Stimulated activated CD4-positive, alpha-beta T cell treated with anti-CD3 and anti-CD28 coated beads, TNF-alpha, amount 100 ng/mL, for 1 hour (primary cell): ENCODE measurements at regions not wholly inside any gene's neighbourhood (a gene's known extent, or its start where the extent isn't known, plus 50 kb on each side); places are given as distances from the start of the nearest gene placed in this dataset.
A peak's percentile ranks its signal among the peaks of the same experiment; 100 is the strongest.

Experiments used
- DNase-seq, 3 donors: peaks; one replicate each; pipeline ENCODE4 v3.0.0-alpha.2; 2020; ENCODE audit warnings: low read depth in 3 of 3, low spot score in 1 of 3

DNA sequence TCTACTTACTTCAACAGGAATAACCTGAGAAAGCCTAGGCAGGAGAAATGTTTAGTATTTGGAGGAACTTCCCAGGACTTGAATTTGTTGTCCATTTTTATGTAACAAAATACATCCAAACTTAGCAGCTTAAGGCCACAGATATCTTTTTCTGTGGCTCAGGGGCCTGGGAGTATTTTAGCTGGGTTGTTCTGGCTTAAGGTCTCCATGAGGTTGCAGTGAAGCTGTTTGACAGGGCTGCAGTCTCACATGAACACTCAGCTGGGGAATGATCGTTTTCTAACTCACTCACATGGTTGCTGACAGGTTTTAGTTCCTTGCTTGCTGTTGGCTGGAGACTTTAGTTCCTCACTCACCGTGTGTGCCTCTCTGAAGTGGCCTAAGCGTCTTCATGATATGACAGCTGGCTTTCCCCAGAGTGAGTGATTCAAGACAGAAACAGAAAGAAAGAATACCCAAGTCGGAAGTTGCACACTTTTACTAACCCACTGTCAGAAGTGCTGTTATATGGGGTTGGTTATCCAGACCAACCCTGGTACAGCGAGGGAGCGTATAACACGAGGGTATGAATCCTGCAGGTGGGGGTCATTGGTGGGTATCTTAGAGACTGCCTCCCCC lies 229.7 kb upstream of the TBL1XR1 start:
- peak in 1 of 3 donors; percentile 8 for DNase-seq

DNA sequence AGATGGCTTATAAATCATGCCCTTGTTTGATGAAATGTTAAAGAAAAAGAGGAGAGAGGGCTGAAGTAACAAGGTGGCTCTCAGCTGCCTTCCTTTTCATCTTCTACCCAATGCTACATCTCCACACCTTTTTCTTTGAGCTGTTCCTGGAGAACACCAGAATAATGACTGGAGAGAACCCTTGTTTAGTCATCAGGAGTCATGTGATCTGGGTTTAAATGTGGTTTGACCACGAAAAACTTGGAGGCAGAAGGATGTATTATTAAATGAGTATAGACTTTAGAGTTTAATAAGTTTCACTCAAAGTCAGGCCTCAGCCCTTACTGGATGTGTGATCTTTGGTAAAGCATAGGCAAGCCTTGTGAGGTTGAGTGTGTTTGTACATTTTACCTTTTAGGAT lies 230.3 kb upstream of the TBL1XR1 start:
- DNase-seq: no peak

DNA sequence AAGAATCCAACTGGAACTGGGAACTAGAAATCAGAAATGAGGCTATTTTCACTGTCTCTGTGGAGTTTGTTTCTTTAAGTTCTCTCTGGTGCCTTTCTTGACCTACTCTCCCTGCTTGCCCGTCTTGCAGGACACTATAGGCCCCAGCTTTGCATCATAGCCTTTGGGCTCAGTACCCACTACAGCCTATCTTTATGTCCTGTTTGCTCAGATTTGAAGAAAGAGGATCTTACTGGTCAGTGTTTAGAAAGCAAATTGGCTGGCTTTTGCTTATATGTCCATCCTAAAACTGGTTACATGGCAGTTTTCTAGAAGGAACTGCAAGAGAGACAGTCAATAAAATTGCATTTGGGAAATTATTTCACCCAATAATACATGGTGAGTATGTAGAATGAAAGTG lies 231.8 kb upstream of the TBL1XR1 start:
- DNase-seq: no peak

DNA sequence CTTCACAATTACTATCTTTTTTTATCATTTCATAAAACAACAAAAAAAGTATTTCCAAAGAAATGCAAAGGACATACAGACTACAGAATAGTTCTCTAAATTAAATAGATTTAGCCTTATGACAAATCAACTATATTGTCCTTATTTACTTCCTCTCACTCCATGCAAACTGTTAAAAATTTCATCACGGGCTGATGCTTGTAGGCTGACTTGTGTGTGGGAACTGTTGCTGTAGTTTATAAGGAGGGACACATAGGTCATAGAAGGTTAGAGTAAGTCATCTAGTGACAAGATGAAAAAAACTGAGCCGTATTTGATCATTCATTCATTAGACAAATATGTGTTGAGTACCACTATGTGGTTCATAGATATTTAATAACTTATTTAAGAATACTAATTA lies 232.5 kb upstream of the TBL1XR1 start:
- no peak for DNase-seq

DNA sequence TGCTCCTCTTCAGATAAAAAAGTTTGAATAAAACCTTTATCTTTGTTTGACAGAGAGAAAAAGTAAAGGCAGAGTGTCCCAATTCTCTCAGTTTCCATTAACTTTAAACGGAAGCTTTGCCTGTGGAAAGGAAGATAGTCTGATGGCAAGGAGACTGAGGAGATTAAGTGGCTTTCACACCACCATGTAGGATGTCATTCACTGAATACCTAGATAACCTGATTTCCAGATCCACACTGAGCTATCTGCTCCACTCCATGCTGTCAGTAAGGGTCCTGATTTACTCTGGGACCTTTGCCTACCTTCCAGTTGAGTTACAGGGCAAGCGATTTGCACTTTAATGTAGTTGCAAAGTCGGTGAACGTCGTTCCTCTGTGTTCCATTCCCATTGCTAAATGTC lies 233.4 kb upstream of the TBL1XR1 start:
- DNase-seq: no peak

DNA sequence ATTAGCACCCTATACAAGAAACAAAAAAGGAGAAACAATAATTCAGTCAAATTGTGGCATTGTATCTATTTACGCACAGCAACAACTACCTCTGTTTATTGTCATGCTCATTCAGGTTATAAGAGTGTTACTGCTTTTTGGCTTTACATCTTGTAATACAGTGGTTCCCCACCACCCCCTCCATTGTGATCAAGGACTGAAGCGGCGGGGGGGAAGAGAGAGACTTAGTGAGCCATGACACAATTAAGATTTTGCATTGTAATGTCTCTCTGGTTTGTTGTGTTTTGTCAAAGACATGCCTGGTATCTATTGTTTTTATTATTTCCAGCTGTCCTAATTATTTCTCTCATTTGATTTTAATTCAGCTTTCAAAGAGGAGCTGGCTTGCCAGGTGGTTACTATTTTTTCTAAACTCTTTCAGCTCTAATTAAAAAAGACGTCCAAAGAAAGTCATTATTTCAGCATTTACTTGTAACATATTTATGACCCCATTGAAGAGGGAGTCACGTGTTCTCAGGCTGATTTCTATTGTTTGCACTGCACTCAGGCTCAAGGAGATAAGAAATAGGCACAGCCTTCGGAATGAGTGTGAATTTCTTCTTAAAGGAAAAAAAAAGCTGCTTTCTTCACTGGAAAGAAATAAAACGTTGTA lies 234.4 kb upstream of the TBL1XR1 start:
- DNase-seq: no peak

DNA sequence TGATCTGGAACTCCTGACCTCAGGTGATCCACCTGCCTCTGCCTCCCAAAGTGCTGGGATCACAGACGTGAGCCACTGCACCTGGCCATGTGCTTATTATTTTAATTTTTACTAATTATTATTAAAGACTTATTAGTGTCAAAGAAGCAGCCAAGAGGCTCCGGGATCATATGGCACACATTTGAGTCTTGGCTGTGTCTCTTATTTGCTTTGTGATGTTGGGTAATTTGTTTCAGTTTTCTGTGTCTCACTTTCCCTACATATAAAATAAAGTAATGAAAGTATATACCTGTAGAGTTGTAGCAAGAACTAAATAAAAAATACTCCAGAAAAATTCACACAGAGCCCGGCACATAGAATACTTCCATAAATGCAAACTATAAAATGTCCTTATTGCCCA lies 238.0 kb upstream of the TBL1XR1 start:
- no peak for DNase-seq

DNA sequence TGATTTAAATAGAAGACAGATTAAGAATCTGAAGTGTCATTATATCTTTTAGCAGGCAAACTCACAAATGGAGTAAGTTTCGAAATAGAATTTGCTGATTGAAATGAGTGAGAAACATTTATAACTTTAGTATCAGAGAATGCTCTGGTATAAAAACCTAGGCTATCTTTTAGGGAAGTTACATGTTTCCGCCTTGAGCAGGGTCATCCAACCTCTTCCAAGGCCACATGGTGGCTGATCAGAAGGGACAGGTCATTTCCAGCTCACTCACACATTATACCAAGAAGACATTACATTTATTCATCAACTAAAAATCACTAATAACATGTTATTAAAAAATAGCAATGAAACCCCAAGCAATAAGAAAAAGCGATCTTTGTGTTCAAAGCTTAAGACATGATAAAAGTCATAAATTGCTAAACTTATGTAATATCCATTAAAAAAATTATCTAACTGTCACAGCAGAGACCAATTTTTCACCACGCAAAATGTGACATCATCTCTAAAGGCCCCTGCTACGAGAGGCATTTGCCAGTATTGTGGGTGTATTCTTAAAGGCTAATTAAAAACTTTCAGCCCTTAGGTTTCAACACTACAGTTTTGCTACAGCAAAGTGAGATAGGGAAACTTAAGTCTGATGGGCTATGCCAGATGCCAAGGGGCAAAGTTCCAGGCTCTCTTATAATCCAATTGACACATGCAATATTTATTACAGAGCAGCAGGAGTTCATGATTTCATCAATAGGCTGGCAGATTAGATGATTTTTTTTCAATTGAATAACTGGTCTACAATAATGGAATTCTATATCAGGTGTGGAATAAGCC lies 240.4 kb upstream of the TBL1XR1 start:
- no peak for DNase-seq

DNA sequence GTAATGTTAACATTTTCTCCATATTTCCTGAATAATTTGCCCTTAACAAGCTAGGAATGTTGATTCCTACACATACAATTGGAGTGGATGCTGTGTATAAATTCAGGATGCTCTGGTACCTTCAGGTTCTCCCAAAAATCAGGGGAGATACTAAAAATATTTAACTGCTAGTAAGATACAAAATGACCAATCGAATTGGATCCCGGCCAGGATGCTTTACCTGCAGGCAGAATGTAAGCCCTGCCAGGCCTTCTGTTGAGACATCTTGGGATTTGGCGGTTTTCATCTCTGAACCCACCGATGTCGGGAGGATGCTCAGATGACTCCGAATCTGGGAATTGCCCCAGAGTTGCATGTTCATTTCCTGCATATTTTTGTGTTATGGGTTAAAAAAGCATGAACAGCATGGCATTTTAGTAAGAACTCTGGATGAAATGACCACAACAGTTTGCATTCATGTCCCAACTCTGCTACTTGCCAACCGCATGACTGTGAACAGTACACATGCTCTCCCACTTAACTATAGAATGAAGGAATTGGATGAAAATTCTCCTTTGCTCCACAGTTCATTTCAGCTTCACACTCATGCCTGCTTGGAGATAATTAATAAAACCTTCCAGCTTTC lies 241.4 kb upstream of the TBL1XR1 start:
- DNase-seq: no peak

DNA sequence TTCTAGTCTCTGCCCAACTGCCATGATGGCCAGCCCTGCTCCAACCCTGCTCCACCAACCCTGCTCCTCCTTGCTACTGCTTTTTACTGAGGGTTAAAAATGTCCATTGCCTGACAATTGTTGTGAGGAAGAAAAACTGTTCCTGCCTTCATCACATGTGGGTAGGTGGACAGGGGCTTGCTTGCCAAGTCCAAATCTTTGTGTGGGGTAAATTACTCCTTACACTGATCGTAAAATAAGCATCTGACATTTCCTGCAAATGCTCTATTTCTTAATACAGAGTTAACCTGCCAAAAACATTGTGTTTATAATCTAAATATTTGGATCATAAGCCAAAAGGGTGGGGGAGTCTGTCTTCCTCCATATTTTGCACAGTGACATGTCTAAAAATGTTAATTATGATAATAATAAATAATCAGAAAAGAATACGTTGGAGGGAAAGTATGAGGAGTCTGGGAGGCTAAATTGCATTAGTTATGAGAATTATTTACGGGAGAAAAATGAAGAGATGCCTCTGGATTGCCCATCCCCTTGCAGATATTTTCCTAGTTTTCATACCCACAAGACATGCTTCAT lies 242.5 kb upstream of the TBL1XR1 start:
- no peak for DNase-seq

DNA sequence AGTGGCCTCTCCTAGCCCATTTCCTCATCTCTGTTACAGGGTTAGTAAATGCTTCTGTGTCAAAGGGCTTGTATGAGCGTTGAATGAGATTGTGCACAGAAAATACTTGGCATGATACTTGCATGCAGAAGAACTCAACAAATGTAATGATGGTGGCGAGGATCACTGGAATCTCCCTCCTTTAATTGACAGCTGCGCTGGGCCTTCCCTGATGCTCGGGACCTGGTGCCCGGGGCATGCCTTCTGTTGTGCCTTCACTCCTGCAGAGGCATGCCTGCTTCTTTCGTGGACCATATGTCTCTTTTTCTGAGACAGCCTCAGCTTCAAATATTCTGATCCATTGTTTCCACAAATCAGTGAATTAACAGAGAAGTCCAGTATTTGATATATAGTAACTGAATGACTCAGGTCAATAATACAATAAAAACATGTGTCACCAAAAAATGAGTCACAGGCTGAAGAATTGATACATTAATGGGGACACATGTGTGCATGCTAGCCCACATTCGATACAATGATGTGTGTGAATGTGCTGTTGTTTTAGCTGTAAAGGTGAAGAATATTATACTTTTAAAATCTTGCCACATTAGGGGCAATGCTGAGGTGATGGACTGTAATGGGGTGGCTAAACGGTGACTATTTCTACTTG lies 243.3 kb upstream of the TBL1XR1 start:
- no peak for DNase-seq

DNA sequence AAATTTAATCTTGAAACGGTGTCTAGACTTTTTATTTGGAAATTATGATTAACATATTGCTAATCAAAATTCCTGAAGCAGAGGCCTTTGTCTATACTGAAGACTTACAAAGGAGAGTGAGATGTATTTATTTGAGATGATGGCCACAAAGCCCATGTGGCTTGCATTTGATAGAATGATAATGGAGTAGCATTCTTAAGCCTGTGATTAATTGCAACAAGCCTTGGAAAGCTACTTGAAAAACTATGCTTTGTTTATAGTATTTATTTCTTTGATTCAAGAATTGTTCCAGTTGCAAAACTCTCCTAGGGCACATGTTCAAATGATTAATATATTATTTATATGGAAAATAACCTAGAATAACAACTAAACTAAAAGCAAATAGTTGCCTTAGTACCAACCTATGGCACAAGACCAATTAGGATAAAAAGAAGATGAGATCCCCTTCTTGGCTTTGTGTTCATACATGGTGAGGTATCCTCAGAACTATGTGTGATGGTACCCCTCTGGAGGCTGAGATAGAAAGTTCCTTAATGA lies 244.1 kb upstream of the TBL1XR1 start:
- DNase-seq: no peak

DNA sequence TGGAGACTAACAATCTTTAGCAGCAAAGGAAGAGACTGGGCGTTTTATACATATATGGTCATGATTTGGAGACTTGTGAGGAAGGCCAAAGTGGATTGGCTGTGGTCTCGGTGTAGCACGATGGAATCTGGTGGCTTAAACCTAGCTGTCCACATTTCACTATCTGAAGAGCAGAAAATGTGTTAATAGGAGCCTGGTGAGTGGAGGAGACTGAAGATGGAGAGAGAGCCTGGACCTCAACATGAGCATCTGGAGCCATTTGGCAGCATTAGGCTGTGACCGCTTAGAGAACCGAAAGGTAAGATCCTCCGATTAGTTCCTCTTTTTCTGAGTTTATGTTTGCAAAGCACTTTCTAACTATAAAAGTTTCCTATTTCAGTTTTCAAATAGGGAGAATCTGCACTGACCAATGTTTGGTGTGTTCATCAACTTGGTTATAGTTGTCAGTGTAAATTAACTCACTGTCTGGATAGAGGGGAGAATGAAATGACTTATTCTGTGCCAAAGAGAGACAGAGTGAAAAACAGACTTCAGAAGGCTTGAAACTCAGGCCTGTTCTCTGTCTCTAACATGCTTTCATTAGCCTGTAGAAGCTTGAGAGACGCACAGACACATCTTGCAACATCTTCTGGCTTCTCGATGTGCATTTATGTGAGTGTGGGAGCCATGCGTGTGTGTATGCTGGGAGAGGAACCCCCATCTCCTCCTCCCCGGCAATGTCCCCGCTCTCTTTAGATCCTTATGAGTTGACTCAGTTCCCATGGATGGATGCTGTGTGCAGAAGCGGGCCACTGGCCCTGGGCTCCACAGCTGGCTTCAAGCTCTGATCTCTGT lies 244.7 kb upstream of the TBL1XR1 start:
- DNase-seq: no peak

DNA sequence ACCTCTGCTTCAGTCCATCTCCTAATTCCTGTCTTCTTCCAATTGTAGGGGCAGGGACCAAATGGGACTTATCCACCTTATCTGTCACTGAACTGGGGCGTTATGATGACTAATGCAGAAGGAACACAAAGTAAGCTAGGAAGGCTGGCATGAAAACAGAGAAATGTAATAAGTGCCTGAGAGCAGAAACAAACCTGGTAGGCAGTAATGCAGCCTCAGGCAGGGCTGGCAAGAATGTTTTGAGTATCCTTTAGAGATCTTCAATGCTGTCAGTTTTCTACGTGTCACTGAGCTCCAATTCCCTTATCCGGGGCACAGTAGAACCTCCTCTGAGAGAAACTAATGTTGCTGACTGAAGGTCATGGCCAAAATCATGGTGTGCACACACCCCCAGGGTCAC lies 246.2 kb upstream of the TBL1XR1 start:
- no peak for DNase-seq

DNA sequence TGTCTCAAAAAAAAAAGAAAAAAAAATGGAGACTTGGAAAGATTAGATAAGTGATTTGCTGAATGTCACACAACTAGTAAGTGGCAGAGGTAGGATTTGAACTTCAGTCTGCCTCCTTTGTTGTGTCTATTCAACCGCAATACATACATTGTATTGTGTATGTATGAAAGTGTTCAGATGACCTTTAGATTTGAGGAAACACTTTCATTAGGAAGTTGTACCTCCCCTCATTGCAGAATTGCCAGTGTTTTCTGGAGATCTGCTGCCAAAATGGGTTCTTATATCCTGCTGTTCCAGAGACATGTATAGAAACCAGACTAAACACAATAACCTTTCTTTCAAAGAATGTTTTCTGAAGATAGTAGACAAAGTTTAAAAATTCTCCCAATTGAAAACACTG lies 247.4 kb upstream of the TBL1XR1 start:
- DNase-seq: no peak

DNA sequence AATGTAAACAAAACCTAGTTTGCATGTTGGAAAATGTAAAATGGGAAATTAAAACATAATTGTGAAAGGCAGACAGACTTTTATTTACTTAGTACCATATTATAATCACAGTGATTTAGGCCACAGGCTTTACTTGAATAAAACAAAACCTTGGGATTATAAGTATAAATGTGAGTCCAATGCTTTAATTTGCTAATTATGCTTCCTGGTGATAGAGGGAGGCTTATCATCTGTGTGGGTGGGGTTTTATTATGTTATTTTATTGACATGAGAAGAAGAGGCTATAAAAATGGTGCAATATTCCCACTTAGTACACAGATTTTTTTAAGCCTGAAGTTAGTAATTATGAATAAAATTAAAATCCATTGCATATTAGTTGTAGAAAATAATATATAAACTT lies 248.3 kb upstream of the TBL1XR1 start:
- DNase-seq: no peak

DNA sequence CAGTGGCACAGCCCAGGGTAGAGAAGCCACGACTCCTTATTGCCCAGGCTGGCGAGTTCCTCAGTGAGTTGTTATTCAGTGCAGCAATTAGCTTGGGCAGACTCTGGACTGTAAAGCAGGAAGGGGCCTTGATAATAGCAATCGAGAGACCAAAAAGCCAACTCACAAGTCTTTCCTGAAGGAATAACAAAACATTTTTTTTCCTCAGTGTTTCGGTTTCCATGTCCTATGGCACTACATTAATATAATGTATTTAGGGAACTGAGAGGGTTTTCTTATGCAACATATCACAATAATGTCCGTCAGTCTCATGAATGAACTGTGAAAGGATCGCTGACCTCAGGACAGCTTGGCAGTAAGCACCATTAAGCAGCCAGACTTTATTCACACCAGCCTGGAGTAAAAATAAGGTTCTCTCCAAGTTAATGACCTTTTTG lies 248.9 kb upstream of the TBL1XR1 start:
- DNase-seq: no peak

DNA sequence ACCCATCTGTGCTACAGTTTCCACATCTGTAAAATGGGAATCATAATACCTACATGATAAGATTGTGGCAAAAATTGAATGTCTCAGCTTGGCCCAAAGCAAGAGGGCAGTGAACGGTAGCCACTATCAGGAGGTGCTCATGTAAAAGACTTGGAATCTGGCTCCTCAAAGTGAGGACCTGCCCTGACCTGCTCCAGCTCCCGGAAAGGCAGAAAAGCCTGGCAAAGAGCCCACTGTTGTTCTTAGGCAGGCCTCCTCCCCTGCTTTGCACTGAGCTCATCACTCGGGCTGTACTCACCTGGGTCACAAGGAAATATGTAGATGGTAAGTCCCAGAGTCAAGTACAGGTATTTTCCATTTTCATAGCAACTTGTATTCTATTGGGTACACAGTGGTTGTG lies 250.7 kb upstream of the TBL1XR1 start:
- DNase-seq: no peak

DNA sequence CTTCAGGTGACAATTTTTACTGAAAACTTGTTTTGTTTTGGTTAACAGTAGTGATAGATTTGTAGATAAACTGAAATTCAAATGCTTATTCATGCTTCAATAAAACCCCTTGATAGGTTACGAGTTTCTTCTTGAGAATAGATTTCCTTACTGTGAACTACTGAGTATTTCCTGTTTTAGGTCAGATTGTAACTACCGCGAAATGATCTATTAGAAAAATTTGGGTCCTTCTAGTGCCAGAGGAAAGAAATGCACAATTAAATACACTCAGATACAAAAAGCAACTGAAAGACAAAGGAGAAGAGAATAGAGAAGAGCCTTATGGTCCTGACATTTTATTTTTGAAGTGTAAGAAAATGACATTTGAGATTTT lies 251.7 kb upstream of the TBL1XR1 start:
- no peak for DNase-seq
